Lower lobe of right lung (tissue), 2 donors: ENCODE measurements at regions not wholly inside any gene's neighbourhood (a gene's known extent, or its start where the extent isn't known, plus 50 kb on each side); places are given as distances from the start of the nearest gene placed in this dataset.
"Not testable (repeated sequence)": the region's sequence is repeated elsewhere in the genome, so short reads cannot be mapped to it uniquely, and the experiment has no call there.

ENCODE experiments used
- ATAC-seq, 2 donors: fragments of 200-7000 bp; cut with Tn5 transposase; one replicate each; pipeline ENCODE4 v1.9.1; 2020 to 2022; ENCODE audit warnings: mild to moderate bottlenecking in 2 of 2, moderate library complexity in 2 of 2
- DNase-seq: peaks from one replicate; pipeline ENCODE4 v3.0.0-alpha.2; 2020
- H3K27ac ChIP-seq: fragments of 200-600 bp; one replicate; pipeline ENCODE4 v1.8.0; 2022
- H3K27me3 ChIP-seq: fragments of 200-600 bp; one replicate; pipeline ENCODE4 v1.8.0; 2022; ENCODE audit warnings: low read depth
- H3K36me3 ChIP-seq: fragments of 200-600 bp; one replicate; pipeline ENCODE4 v1.8.0; 2022; ENCODE audit warnings: mild to moderate bottlenecking
- H3K4me1 ChIP-seq: fragments of 200-600 bp; one replicate; pipeline ENCODE4 v1.8.0; 2022
- H3K4me3 ChIP-seq: fragments of 200-600 bp; one replicate; pipeline ENCODE4 v1.8.0; 2022; ENCODE audit warnings: mild to moderate bottlenecking
- H3K9me3 ChIP-seq: fragments of 200-600 bp; one replicate; pipeline ENCODE4 v1.8.0; 2022
- CTCF ChIP-seq: fragments of 200-600 bp; IDR thresholded peaks from one replicate; pipeline ENCODE4 v1.8.0; 2022; ENCODE audit warnings: antibody characterized with exemption, mild to moderate bottlenecking
- intact Hi-C: fragments of 100-400 bp; cut with DNase I; formaldehyde crosslinking; loops from one replicate; pipeline ENCODE4 v1.11.0; 2022
- donor health status: DM: no; HTN: yes; CAD: no; lungs with severe emphysema.

- Histone ChIP-seq H3K36me3 (no peaks in the 10 kb centered on the region), H3K27ac (no peak overlapping the region), H3K4me3 (no peak overlapping the region), H3K9me3 (no peaks in the 10 kb centered on the region), H3K27me3 (no peaks in the 10 kb centered on the region), H3K4me1 (no peaks in the 10 kb centered on the region)
- intact Hi-C loops = no loop called here
- no peak for ATAC-seq
- DNase-seq = no peak
- TF ChIP-seq CTCF = no peak
Observed at GRCh38 chr5:23996525-23996924, 489.1 kb downstream of the PRDM9 start.

- H3K4me1 ChIP-seq = no peaks in the 10 kb centered on the region
- H3K4me3 ChIP-seq = no peak overlapping the region
Observed at GRCh38 chr5:24005384-24005783, 498.0 kb downstream of the PRDM9 start.

GRCh38 chr5:24017710-24018109 lies 510.3 kb downstream of the PRDM9 start:
- H3K36me3 ChIP-seq, H3K4me3 ChIP-seq, H3K27ac ChIP-seq, ATAC-seq, H3K27me3 ChIP-seq, H3K9me3 ChIP-seq, DNase-seq, H3K4me1 ChIP-seq, intact Hi-C loops: not testable (repeated sequence)

More at GRCh38 chr5:24005384-24005783, 498.0 kb downstream of the PRDM9 start:
- no peaks in the 10 kb centered on the region for H3K9me3 ChIP-seq
- H3K27me3 ChIP-seq = no peaks in the 10 kb centered on the region
- no peak overlapping the region for H3K27ac ChIP-seq
- no peak for TF ChIP-seq CTCF
- ATAC-seq (no peak), DNase-seq (no peak)
- H3K36me3 ChIP-seq = no peaks in the 10 kb centered on the region
- intact Hi-C loops = no loop called here

GRCh38 chr5:24026288-24026687 lies 518.9 kb downstream of the PRDM9 start:
- TF ChIP-seq CTCF = no peak
- Histone ChIP-seq H3K4me3 (no peak overlapping the region), H3K9me3 (peaks cover 3% of the 10 kb centered on the region), H3K4me1 (no peaks in the 10 kb centered on the region), H3K27me3 (no peaks in the 10 kb centered on the region), H3K36me3 (no peaks in the 10 kb centered on the region), H3K27ac (no peak overlapping the region)
- intact Hi-C loops = no loop called here
- DNase-seq = no peak
- no peak for ATAC-seq

GRCh38 chr5:24042688-24043087 lies 535.3 kb downstream of the PRDM9 start:
- DNase-seq = no peak
- no peak overlapping the region for H3K27ac ChIP-seq
- TF ChIP-seq CTCF = no peak
- H3K4me3 ChIP-seq = no peak overlapping the region
- no peak for ATAC-seq
- H3K36me3 ChIP-seq = no peaks in the 10 kb centered on the region
- intact Hi-C loops = no loop called here
- H3K9me3 ChIP-seq = no peaks in the 10 kb centered on the region
- H3K27me3 ChIP-seq = no peaks in the 10 kb centered on the region
- H3K4me1 ChIP-seq = no peaks in the 10 kb centered on the region

GRCh38 chr5:24045046-24045445 lies 537.6 kb downstream of the PRDM9 start:
- no peak for ATAC-seq
- H3K36me3 ChIP-seq = no peaks in the 10 kb centered on the region
- H3K4me1 ChIP-seq = no peaks in the 10 kb centered on the region
- intact Hi-C loops = no loop called here
- no peak for TF ChIP-seq CTCF
- H3K27me3 ChIP-seq = no peaks in the 10 kb centered on the region
- DNase-seq = no peak
- H3K9me3 ChIP-seq = no peaks in the 10 kb centered on the region
- no peak overlapping the region for H3K27ac ChIP-seq
- H3K4me3 ChIP-seq = no peak overlapping the region
